Peyer's patch (tissue), 4 donors: ENCODE measurements at regions not wholly inside any gene's neighbourhood (a gene's known extent, or its start where the extent isn't known, plus 50 kb on each side); places are given as distances from the start of the nearest gene placed in this dataset.

ENCODE experiments used
- DNase-seq, 3 donors: peaks; one replicate each; pipeline ENCODE4 v3.0.0-alpha.2; 2017 to 2019
- H3K27ac ChIP-seq, 4 donors: fragments of 200-600 bp; sonication (generic); one replicate each; pipeline ENCODE4 v1.5.1; 2016 to 2019
- H3K27me3 ChIP-seq, 2 donors: fragments of 200-600 bp; sonication (generic); one replicate each; pipeline ENCODE4 v1.5.1; 2019
- H3K36me3 ChIP-seq, 3 donors: fragments of 200-600 bp; sonication (generic); one replicate each; pipeline ENCODE4 v1.5.1; 2016 to 2019
- H3K4me1 ChIP-seq, 4 donors: fragments of 200-600 bp; sonication (generic); one replicate each; pipeline ENCODE4 v1.5.1; 2016 to 2019
- H3K4me3 ChIP-seq, 4 donors: fragments of 200-600 bp; sonication (generic); 1 replicate in 3 of 4; 2 replicates in 1 of 4; pipeline ENCODE4 v1.5.1; 2016 to 2019; ENCODE audit warnings: mild to moderate bottlenecking in 1 of 4
- H3K9me3 ChIP-seq, 4 donors: fragments of 200-600 bp; sonication (generic); one replicate each; pipeline ENCODE4 v1.5.1; 2016 to 2019; ENCODE audit warnings: mild to moderate bottlenecking in 1 of 4
- CTCF ChIP-seq, 6 experiments: fragments of 450-650 bp in 4 of 6; fragments of 200-600 bp in 2 of 6; sonication (generic) in 1 of 6; IDR thresholded peaks; one replicate each; pipeline ENCODE4 v1.5.1; 2017 to 2019; ENCODE audit warnings: antibody characterized with exemption in 6 of 6, mild to moderate bottlenecking in 3 of 6, moderate library complexity in 1 of 6
- POLR2A ChIP-seq, 2 donors: fragments of 450-650 bp; IDR thresholded peaks; one replicate each; pipeline ENCODE4 v1.5.1; 2017; ENCODE audit warnings: antibody characterized with exemption in 2 of 2, mild to moderate bottlenecking in 2 of 2, moderate library complexity in 2 of 2
- small RNA-seq, 2 donors: library from RNA; depleted of rRNA; stranded (forward); fragments of <200 nt; gene quantifications; one replicate each; pipeline ENCODE3, GENCODE V24; 2016

GRCh38 chr7:106814887-106815286 lies 50.2 kb upstream of the PIK3CG start:
- no peaks in the 10 kb centered on the region for H3K4me1 ChIP-seq
- DNase-seq, result no peak
- H3K27ac ChIP-seq, result no peak overlapping the region
- TF ChIP-seq POLR2A (IDR thresholded peaks at IDR 0.05) (no peak), CTCF (IDR thresholded peaks at IDR 0.05) (no peak)
- H3K36me3 ChIP-seq, result no peaks in the 10 kb centered on the region
- no peaks in the 10 kb centered on the region for H3K27me3 ChIP-seq
- no peaks in the 10 kb centered on the region for H3K9me3 ChIP-seq
- H3K4me3 ChIP-seq, result no peak overlapping the region

Small RNA genes lying in the stretch of these regions (small RNA-seq; reads per million reads assigned to genes)
- 0 reads per million in 2 donors for gene RNA5SP236
